BLaER1 (cell line): ENCODE measurements at regions not wholly inside any gene's neighbourhood (a gene's known extent, or its start where the extent isn't known, plus 50 kb on each side); places are given as distances from the start of the nearest gene placed in this dataset.

Experiments used
- H3K27ac ChIP-seq: shearing (Covaris generic); formaldehyde crosslinking; 2 replicates; pipeline ENCODE4 v1.8.1; 2022
- H3K27me3 ChIP-seq: shearing (Covaris generic); formaldehyde crosslinking; 2 replicates; pipeline ENCODE4 v1.8.1; 2022
- H3K36me3 ChIP-seq: shearing (Covaris generic); formaldehyde crosslinking; 2 replicates; pipeline ENCODE4 v1.8.1; 2022
- H3K4me1 ChIP-seq: shearing (Covaris generic); formaldehyde crosslinking; 2 replicates; pipeline ENCODE4 v1.8.1; 2022
- H3K4me2 ChIP-seq: shearing (Covaris generic); formaldehyde crosslinking; 2 replicates; pipeline ENCODE4 v1.8.1; 2022
- H3K4me3 ChIP-seq: shearing (Covaris generic); formaldehyde crosslinking; 2 replicates; pipeline ENCODE4 v1.8.1; 2022
- H3K9ac ChIP-seq: shearing (Covaris generic); formaldehyde crosslinking; 2 replicates; pipeline ENCODE4 v1.8.1; 2022
- H3K9me3 ChIP-seq: shearing (Covaris generic); formaldehyde crosslinking; 2 replicates; pipeline ENCODE4 v1.8.1; 2022
- H4K20me1 ChIP-seq: shearing (Covaris generic); formaldehyde crosslinking; 2 replicates; pipeline ENCODE4 v1.8.1; 2022
- Cebpa-rat ChIP-seq: shearing (Covaris generic); IDR thresholded peaks from 2 replicates; pipeline ENCODE4 v1.8.1; 2022

DNA sequence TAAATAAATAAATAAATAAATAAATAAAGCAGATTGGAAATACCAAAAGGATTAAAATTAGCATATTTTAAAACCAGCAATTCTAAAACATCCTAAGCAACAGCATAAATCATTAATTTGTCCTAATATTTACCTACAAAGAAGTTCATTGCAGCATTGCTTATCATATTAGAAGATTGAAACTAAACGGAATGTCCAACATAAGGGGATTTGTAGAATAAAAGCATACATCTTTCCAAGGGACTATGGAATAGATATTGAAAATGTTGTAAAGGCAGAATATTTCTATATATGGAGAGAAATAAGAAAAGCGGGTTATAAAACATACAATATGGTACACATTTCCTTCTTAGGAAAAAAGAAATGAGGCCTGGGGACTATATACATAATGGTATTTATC, 71.1 kb upstream of the RFC3 start:
- Histone ChIP-seq H3K4me1 (no peaks in the 10 kb centered on the region), H3K36me3 (no peaks in the 10 kb centered on the region), H3K27me3 (no peaks in the 10 kb centered on the region), H3K9me3 (peaks cover 8% of the 10 kb centered on the region; the same call in 1 of the 2 replicates), H4K20me1 (no peaks in the 10 kb centered on the region), H3K27ac (no peak overlapping the region), H3K4me2 (no peak overlapping the region), H3K4me3 (no peak overlapping the region), H3K9ac (no peak overlapping the region)
- TF ChIP-seq Cebpa-rat, result no peak

GRCh38 chr13:33751151-33751550, 66.8 kb upstream of the RFC3 start:
- no peaks in the 10 kb centered on the region for H4K20me1 ChIP-seq
- H3K36me3 ChIP-seq, result no peaks in the 10 kb centered on the region
- H3K27ac ChIP-seq, result no peak overlapping the region
- H3K4me2 ChIP-seq, result no peak overlapping the region
- H3K9ac ChIP-seq, result no peak overlapping the region
- no peaks in the 10 kb centered on the region for H3K27me3 ChIP-seq
- H3K4me3 ChIP-seq, result no peak overlapping the region
- TF ChIP-seq Cebpa-rat, result no peak
- H3K9me3 ChIP-seq, result peaks cover 8% of the 10 kb centered on the region; the same call in 1 of the 2 replicates
- no peaks in the 10 kb centered on the region for H3K4me1 ChIP-seq

GRCh38 chr13:33752094-33752493, 65.9 kb upstream of the RFC3 start:
- H3K27ac ChIP-seq, result no peak overlapping the region
- H3K9me3 ChIP-seq, result peaks cover 8% of the 10 kb centered on the region; the same call in 1 of the 2 replicates
- H3K4me1 ChIP-seq, result no peaks in the 10 kb centered on the region
- no peak for TF ChIP-seq Cebpa-rat
- no peak overlapping the region for H3K9ac ChIP-seq
- no peaks in the 10 kb centered on the region for H3K36me3 ChIP-seq
- no peak overlapping the region for H3K4me2 ChIP-seq
- H3K4me3 ChIP-seq, result no peak overlapping the region
- H4K20me1 ChIP-seq, result no peaks in the 10 kb centered on the region
- no peaks in the 10 kb centered on the region for H3K27me3 ChIP-seq

DNA sequence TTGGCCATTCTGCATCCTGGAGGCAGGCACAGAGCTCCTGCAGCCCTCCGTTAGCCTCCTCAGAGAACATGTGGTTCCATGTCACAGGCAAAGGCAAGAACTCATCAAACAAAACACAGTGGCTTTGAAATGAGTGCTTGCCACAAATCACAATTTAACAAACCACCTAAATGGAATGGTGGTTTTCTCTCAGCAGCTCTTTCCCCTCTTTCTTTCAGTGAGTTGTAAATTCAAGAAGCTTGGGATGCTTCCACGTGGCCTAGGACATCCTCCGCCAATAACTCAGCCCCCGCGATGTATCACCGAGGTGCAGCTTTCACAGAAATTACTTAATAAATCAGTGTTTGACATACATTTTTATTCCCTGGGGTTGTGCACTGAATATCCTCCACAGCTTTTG, 65.4 kb upstream of the RFC3 start:
- H4K20me1 ChIP-seq, result no peaks in the 10 kb centered on the region
- peaks cover 4% of the 10 kb centered on the region; the same call in 1 of the 2 replicates for H3K4me1 ChIP-seq
- TF ChIP-seq Cebpa-rat, result no peak
- no peaks in the 10 kb centered on the region for H3K36me3 ChIP-seq
- H3K4me3 ChIP-seq, result no peak overlapping the region
- peaks cover 8% of the 10 kb centered on the region; the same call in 1 of the 2 replicates for H3K9me3 ChIP-seq
- H3K27ac ChIP-seq, result no peak overlapping the region
- no peaks in the 10 kb centered on the region for H3K27me3 ChIP-seq
- no peak overlapping the region for H3K4me2 ChIP-seq
- H3K9ac ChIP-seq, result no peak overlapping the region

DNA sequence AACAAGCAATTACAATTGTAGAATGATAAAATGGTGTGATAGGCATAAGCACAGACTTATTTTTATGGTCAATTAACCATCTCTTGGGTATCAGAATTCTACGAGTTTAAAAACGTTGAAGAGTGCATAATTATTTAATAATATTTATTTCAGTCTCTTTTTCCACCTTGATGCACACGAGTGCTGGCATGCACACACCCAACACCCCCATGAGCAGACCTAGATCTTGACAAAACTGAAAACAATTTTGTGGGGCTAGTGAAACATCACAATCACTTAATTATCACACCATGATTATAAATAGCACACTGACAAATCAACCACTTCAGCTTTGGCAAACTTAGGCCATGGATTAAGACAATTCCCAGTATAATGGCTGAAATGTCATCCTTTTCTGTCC, 61.0 kb upstream of the RFC3 start:
- Histone ChIP-seq H3K4me3 (no peak overlapping the region), H3K9me3 (no peaks in the 10 kb centered on the region), H3K27ac (no peak overlapping the region), H3K4me2 (no peak overlapping the region; the same call in 1 of the 2 replicates), H3K9ac (no peak overlapping the region), H4K20me1 (no peaks in the 10 kb centered on the region), H3K4me1 (peaks cover 6% of the 10 kb centered on the region; the same call in 1 of the 2 replicates), H3K36me3 (no peaks in the 10 kb centered on the region), H3K27me3 (no peaks in the 10 kb centered on the region)
- no peak for TF ChIP-seq Cebpa-rat

GRCh38 chr13:33757713-33758112, 60.2 kb upstream of the RFC3 start:
- Histone ChIP-seq H3K4me1 (peaks cover 6% of the 10 kb centered on the region; the same call in 1 of the 2 replicates), H3K9ac (no peak overlapping the region), H3K36me3 (no peaks in the 10 kb centered on the region), H3K4me2 (peak overlapping the region; percentile 20; the same call in 1 of the 2 replicates), H3K27me3 (no peaks in the 10 kb centered on the region), H3K9me3 (no peaks in the 10 kb centered on the region), H4K20me1 (no peaks in the 10 kb centered on the region), H3K4me3 (no peak overlapping the region), H3K27ac (no peak overlapping the region)
- TF ChIP-seq Cebpa-rat, result no peak

- no peaks in the 10 kb centered on the region for H3K36me3 ChIP-seq
- no peak overlapping the region for H3K27ac ChIP-seq
- no peaks in the 10 kb centered on the region for H3K9me3 ChIP-seq
- H3K27me3 ChIP-seq, result no peaks in the 10 kb centered on the region
- TF ChIP-seq Cebpa-rat, result no peak
- no peak overlapping the region for H3K4me3 ChIP-seq
- H3K4me2 ChIP-seq, result no peak overlapping the region
- no peaks in the 10 kb centered on the region for H4K20me1 ChIP-seq
- H3K4me1 ChIP-seq, result peaks cover 6% of the 10 kb centered on the region; the same call in 1 of the 2 replicates
- H3K9ac ChIP-seq, result no peak overlapping the region
These were observed 59.8 kb upstream of the RFC3 start for GRCh38 chr13:33758113-33758512.

GRCh38 chr13:33761740-33762139, 56.2 kb upstream of the RFC3 start:
- no peak overlapping the region for H3K4me2 ChIP-seq
- no peak overlapping the region for H3K4me3 ChIP-seq
- no peaks in the 10 kb centered on the region for H3K36me3 ChIP-seq
- H3K27ac ChIP-seq, result no peak overlapping the region
- H3K9ac ChIP-seq, result no peak overlapping the region
- no peak for TF ChIP-seq Cebpa-rat
- no peaks in the 10 kb centered on the region for H3K27me3 ChIP-seq
- H4K20me1 ChIP-seq, result no peaks in the 10 kb centered on the region
- H3K9me3 ChIP-seq, result no peaks in the 10 kb centered on the region
- peaks cover 6% of the 10 kb centered on the region; the same call in 1 of the 2 replicates for H3K4me1 ChIP-seq

- no peaks in the 10 kb centered on the region; the same call in 1 of the 2 replicates for H3K4me1 ChIP-seq
- H3K4me2 ChIP-seq, result no peak overlapping the region
- H3K27ac ChIP-seq, result no peak overlapping the region
- no peak overlapping the region for H3K4me3 ChIP-seq
- no peaks in the 10 kb centered on the region for H3K36me3 ChIP-seq
- no peak overlapping the region for H3K9ac ChIP-seq
- H4K20me1 ChIP-seq, result no peaks in the 10 kb centered on the region
- no peaks in the 10 kb centered on the region for H3K27me3 ChIP-seq
- no peak for TF ChIP-seq Cebpa-rat
- no peaks in the 10 kb centered on the region for H3K9me3 ChIP-seq
These were observed 54.9 kb upstream of the RFC3 start for GRCh38 chr13:33763021-33763420.

DNA sequence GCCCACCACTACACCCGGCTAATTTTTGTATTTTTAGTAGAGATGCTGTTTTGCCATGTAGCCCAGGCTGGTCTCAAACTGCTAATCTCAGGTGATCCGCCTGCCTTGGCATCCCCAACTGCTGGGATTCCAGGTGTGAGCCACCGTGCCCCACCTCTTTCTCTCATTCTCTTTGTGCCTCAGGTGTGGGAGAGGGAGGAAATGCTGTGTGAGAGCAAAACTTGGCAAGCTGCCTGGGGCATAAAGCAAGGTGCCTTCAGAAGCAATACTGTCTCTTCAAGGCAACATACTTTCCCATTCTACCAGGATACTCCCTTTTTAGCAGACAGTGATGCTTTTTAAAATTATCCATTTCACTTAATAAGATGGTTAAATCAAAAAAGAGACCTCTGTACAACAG, 53.2 kb upstream of the RFC3 start:
- Histone ChIP-seq H4K20me1 (no peaks in the 10 kb centered on the region), H3K4me3 (no peak overlapping the region), H3K27me3 (no peaks in the 10 kb centered on the region), H3K27ac (no peak overlapping the region), H3K36me3 (no peaks in the 10 kb centered on the region), H3K4me2 (no peak overlapping the region), H3K9ac (no peak overlapping the region), H3K4me1 (no peaks in the 10 kb centered on the region), H3K9me3 (no peaks in the 10 kb centered on the region)
- TF ChIP-seq Cebpa-rat, result no peak
